GM19025 (cell line): ENCODE measurements at regions not wholly inside any gene's neighbourhood (a gene's known extent, or its start where the extent isn't known, plus 50 kb on each side); places are given as distances from the start of the nearest gene placed in this dataset.

Experiments
- ATAC-seq: cut with Tn5 transposase; IDR thresholded peaks from one replicate; pipeline ENCODE4 v1.9.1; 2021; ENCODE audit warnings: mild to moderate bottlenecking, low read depth, moderate library complexity; ENCODE audit not compliant: unreplicated experiment

DNA sequence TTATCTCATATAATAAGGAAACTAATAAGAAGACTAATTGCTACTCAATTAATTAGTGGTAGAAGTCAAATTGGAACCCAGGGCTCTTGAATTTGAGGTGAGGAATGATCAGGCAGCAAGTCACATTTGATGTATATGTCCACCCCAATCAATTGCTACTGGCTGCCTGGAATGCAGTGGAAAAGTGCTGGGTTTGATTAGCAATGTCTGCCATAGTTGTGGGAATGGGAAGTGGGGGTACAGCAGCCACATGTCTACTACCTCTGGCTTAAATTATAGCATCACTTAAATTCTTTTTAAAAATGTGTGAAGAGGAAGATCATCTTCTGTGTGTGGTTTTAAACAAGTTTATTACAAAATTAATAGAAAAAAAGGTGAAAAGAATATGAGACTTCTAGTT lies 50.8 kb upstream of the NAV2 start:
- no peak for ATAC-seq

DNA sequence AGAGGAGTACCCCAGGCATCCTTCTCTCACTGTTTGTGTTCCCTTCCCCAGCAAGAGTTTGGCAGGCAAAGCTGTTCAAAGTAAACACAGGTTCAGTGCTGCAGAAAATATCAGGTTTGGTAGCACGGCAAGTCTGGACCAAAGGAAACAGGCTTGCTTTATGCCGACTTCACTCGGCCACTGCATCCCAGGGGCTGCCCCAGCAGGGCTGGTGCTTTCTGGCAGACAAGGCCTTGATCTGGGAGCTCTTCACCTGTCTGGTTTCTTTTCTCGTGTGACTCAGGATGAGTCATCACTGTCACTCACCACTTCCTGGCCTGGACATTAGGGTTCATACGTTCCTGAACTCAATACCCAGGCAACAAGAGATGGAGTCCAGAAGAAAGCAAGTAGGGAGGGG lies 52.6 kb upstream of the NAV2 start:
- peak; percentile 100 for ATAC-seq

DNA sequence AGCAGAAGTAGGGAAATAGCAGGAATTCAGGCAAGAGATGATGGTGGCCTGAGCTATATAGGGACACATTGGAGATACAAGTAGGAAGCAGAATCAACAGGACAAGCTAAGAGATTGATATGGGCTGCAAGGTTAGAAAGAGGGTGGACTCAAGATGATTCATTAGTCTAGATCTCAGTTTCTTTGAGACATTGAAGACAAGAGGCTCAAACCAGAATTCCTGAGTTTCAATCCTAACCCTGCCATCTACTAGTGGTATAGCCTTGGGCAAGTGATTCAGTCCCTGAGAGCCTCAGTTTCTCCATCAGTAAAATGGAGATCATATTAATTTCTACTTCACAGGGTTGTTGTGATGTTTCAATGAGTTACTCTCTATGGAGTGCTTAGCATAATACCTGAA lies 53.1 kb upstream of the NAV2 start:
- ATAC-seq, result no peak

DNA sequence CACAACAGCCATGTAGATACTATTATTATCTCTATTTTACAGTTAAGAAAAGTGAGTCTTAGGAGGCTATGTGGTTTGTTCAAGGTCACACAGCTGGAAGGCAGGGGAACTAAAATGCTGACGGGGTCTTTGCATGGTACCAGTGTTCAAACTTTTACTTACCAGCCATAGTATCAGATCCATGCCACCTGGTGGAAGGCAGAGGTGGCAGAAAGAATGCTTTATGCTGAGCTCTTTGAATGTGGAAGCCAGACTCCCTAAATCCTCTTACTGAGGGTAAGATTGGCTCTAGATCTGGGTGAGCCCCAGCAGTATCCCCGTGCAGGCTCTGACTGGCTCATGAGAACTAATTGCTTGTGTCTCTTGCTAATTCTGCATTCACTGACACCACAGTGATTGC lies 54.3 kb upstream of the NAV2 start:
- no peak for ATAC-seq

DNA sequence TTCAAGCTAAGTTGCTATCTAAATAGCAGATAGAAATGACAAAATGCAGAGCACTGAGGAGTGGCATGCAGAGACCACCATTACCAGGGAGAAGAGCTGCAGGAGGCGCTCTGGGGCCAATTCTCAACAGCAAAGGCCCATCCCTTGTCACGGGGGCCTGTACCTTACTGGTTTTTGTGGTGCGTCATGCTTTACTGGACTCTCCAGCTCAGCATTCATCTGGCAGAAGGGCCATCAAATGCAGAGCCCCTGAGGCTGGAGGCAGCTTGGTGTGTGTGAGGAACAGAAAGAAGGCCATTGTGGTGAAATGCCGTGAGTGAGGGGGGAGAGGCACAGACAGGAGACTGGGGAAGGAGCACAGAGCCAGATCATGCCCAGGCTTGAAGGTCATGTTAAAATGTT lies 56.5 kb upstream of the NAV2 start:
- no peak for ATAC-seq

DNA sequence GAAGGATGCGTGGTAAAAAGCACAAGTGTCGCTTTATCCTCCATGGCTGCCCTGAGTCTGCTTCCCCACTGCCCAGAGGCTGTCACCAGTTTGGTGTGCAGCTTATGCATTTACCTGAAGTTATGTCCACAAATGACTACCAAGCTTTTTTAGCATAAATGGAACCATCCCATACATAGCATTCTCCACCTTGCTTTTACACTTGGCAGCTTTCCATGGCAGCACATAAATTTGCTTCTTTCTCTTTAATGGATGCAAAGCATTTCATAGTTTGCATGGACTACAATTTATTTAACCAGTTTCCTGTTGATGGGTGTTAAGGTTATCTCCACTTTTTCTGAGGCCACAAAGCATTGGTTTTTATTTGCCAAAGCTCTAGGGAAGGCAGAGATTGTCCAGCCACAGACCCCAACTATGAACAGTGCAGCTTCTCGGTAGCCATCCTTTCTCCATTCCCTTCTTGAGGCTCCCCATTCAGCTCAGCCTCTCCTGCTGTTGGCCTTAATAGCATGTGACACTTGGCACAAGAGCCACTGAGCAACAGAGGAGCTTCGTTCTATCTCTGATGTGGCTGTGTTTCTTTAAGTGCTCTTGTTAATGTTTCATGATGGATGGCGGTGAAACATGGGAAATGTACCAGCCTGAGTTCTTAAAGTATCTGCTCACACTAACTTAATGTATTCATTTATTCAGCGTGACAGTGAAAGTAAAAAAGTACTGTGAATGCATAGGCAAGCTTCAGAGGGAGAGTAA lies 59.8 kb upstream of the NAV2 start:
- ATAC-seq, result no peak

DNA sequence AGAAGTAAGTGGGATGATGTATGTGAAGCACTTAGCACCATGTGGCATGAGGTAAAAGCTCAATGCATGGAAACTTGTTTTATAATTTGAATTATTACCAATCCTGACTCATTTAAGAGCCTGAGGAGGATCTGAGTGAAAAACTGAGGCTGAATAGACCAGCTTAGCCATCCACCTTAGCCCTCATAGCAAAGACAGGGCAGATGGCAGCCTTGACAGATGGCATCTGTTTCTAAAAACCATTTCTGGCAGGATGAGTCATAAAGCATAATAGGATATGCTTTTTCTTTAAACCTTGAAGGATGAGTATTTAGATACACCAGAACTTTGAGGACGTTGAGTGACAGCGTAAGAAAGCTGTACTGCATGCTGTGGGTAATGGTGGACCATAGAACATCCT lies 61.0 kb upstream of the NAV2 start:
- no peak for ATAC-seq

DNA sequence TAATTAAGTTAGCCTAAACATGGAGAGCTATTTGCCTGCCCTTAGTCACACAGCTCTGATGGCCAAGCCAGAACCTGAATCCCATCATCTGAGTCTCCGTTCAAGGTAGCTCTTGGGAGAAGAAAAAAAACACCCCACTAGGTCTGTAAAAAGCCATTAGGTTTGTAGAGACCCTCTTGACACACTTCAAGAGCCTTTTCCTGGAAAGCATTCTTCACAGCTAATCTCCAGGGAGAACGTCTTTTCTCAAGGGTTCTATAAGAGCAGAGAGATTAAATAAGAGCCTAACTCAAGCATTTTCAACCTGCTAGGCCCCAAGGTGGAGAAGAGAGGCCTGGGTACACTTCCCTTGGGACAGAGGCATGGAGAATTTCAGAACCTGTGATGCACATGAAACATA lies 61.6 kb upstream of the NAV2 start:
- no peak for ATAC-seq

DNA sequence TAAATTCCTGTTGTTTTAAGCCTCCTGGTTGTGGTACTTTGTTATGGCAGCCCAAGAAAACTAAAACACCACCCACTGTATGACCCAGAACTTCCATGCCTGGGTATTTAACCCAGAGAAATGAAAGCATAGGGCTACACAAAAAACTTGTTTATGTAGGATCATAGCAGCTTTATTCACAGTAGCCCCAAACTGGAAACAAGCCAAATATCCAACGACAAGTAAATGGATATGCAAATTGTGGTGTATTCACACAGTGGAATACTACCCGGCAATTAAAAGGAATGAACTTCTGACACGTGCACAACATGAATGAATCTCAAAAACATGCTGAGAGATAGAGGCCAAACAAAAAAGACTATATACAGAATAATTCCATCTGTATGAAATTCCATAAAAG lies 62.2 kb upstream of the NAV2 start:
- no peak for ATAC-seq

DNA sequence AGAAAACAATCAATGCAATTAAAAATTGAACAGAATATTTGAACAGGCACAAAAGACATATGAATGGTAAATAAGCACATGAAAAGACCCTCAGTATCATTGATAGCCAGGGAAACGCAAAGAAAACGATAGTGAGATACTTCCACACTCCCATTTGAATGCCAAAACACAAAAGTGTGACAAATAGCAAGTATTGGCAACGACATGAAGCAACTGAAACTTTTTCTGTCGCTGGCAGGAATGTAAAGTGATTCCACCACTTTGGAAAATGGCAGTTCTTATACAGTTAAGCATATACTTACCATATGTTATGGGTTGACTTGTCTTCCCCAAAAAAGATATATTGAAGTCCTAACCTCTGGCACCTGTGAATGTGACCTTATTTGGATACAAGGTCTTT lies 62.9 kb upstream of the NAV2 start:
- no peak for ATAC-seq

DNA sequence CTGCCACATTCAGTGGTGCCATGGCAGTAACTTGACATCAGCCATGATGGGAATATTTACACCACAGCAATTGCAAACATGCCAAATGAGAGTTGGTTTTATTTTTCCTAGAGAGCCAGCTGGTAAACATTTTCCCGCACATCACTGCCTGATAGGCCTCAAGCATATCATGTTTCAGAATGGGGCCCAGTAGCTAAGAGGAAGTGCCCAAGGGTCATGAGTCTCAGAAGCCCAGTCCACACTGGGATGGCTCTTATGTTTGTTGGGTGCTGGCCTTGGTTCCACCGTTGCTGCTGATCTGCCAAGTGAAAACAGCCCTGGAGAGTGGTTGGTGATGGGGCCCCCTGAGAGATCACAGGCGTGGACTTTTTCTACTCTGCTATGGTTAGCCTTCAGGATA lies 64.3 kb upstream of the NAV2 start:
- no peak for ATAC-seq

DNA sequence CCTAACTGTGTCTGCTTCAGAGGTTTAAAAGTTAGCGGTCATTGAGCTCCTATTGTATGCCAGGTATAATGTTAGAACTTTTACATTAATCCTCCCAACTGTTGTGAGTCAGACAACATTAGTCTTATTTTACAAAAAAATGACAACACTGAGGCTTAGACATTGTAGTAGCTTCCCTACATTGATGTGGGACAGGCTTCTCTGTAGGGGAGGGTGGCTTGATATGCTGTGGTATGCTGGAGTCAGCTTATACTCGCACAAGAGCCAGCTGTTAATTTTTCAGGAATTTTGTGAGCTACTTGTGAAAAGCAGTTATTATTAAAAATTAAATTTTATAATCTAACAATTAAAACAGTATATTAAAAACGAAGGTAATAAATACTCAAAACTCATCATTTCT lies 64.8 kb upstream of the NAV2 start:
- ATAC-seq, result no peak

DNA sequence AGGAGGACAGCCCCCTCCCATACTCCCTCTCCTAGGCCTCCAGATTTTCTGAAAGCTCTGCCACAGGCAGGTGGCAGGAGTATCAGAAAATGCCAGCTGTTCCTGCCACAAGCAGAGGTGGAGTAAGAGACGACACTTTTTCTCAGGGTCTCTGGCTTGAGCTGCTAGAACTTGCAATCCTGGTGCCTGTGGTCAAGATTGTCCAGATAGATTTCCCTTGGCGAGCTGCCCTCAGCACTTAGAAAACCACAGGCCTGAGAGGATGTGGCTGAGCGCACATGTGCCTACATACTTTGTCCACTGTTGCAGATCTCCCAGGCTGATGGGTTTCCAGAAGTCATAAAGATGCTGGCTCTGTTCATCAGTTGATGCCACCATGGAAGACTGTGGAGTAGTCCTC lies 65.7 kb upstream of the NAV2 start:
- ATAC-seq, result no peak

DNA sequence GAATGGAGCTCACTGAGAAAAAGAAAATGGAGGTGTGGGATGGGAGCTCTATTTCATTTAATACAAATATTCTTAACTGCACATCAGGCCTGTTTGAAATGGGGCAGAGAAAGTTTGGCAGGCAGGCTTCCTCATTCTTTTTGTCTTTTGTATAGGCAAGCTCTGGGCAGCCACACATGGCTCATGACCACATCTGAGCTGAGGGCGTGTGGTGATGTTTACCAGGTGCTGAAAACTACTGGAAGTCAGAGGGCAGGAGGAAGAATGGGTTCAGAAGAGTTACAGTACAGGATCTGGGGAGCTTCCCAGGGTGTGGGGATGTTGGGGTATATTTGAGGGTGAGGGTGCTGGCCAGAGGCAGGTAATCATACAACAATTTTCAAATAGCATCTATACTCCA lies 66.3 kb upstream of the NAV2 start:
- ATAC-seq, result no peak

DNA sequence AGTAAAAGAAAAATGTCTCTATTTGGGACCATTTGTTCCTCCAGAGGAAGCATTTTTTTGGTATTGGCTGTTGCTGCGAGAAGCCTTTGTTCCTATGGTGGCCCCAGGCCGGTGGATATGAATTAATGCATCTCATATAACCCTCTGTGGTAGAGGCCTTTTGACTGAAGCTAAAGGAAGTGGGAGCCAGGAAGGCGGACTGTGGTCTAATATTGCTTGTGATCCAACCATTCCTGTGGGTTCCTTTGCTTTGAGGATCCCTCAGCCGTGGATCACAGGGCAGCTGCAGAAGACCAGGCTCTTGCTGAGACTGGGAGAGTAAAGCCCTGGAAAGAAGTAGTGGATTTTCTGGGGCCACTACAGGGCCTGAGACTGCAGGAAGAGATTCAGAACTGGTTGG lies 68.3 kb upstream of the NAV2 start:
- ATAC-seq, result no peak

DNA sequence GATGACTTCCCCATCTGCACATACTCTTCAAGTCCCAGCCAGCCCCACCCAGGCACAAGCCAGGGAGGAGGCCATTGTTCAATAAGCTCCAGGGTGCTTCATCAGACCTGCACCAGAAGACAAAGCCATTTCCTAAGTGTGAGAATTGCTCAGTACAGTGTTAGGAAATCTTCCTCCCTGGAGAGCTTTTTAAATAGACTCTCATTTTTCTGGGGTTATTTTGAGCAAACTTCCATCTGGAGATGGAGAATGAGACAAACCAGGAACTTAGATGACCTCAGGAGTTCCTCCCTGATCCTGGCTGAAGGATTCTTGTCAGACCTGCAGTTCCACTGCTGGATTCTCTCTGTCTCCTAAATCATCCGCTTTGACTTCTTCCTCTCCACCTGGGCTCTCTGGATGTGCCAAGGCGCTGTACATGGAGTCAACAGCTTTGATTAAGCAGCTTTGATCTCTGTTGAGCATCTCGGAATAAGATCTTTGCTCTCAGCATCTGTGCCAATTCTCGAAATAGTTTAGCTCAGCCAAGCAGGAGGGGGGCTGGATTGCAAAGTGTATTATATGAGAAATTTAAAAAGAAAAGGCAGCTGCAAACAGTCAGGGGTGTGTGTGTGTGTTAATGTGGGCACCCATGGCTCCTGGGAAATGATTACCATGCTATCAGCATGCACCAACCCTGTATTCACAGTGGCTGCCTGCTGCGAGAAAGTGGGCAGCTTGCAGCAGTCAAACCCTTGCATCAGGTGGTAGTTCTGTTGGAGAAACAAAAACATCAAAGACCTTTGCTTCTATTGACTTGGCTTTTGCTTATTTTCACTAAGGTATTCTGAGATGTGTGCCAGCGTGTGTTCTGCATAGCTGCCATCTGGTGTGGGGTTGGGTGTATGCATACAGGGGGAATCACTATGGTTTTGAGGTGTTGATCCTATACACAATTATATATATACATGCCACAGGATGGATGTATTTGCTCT lies 70.2 kb upstream of the NAV2 start:
- ATAC-seq, result no peak

DNA sequence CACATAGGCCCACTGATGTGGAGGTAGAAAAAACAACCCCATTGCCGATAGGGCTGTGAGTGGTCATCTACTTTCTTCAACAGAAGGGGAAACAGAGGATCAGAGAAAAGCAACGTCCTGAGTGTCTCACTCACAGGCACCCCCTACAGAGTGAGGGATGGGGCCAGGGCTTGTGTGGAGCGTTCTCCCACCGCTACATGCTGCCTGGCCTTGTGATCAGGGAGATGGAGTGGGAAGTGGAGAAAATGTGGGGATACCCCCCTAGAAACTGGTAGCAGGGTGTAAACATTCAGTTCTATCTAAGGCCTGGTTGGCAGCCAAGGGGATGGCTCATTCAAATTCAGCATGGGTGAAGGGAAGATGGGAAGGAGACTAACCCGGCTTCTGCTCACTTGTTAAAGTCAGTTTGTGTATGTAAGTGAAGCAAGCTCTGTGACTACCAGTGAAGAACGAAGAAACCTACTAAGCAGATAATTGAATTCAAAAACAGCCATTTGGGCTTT lies 73.0 kb upstream of the NAV2 start:
- ATAC-seq, result no peak

DNA sequence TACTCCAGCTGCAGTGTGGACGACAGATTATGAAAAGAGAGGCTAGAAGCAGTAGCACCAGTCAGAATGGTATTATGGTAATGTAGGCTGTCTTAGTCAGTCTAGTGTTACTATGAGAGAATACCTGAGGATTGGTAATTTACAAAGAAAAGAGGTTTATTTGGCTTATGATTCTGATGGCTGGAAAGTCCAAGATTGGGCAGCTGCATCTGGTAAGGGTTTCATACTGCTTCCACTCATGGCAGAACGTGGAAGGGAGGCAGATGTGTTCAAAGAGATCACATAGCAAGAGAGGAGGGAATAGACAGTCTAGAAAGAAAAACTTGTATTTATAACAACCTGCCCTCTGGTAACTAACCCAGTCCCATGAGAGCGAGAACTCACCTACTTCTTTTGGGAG lies 77.3 kb upstream of the NAV2 start:
- no peak for ATAC-seq

DNA sequence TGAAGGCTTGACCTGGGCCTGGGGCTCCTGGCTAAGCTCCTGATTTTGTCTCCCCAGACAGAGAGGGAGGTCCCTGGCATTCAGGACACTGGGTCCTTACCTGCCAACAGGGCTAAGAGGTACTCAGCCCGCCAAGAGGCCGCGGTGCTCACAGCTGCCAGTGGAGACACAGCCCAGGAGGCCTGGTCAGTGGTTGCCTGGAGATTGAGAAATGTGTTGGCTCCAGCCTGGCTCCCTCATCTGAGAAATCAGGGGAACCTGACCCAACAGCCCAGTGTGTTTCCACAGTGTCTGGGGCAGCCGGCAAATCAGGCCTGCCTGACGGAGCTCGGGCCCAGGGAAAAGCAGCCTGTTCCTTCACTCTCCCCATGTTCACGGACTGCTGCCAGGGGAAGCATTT lies 79.4 kb upstream of the NAV2 start:
- ATAC-seq, result no peak

DNA sequence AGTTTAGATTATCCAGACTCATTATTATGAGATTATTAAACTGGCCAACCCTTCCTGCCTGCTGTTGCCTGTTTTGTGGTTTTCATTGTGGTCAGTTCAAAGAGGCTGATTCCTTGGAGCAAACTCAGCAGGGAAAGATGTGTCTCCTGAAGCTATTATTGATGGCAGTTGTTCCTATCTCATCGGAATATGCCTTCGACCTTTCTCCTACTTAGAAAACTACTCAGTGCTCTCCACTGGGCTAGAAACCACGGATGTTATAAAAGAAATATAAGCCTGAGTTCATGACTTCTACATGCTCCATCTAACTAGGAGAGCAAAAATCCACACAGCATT lies 80.2 kb upstream of the NAV2 start:
- ATAC-seq, result no peak

DNA sequence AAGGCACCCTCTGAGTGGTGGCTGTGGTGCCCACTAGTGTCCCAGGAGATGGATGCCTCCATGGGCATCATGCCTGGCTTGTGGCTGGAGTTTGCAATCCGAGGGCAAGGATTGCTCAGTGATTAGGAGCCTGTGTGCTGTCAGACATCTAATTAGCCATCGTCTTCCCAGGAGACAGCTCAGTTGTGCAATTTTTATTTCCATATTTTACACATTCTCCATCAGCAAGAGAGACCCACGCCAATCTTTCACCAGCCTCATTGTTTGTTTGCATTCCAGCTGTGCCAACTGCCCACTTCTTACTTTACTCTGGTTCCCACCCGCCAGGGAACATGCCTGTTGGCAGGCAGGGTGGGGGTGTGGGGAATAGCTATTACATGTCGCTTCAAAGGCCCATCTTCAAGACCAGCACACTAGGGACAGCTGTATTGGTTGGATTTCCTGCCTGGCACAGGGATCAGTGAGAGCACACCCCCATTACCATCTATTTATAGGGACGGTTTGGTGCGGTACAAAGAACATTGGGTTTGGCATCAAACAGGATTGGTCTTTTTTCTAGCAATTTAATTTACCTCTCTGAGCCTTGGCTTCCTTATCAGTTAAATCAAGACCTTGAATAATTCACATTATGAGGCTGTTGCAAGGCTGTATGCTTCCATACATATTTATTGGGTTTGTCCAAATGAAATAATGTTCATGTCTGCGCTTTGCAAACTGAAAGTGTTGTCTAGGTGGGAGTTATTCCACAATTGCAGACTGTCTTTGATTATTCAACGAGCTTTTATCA lies 80.7 kb upstream of the NAV2 start:
- ATAC-seq, result no peak
